ENCODE measurements at regions not wholly inside any gene's neighbourhood (a gene's known extent, or its start where the extent isn't known, plus 50 kb on each side); places are given as distances from the start of the nearest gene placed in this dataset.

DNA sequence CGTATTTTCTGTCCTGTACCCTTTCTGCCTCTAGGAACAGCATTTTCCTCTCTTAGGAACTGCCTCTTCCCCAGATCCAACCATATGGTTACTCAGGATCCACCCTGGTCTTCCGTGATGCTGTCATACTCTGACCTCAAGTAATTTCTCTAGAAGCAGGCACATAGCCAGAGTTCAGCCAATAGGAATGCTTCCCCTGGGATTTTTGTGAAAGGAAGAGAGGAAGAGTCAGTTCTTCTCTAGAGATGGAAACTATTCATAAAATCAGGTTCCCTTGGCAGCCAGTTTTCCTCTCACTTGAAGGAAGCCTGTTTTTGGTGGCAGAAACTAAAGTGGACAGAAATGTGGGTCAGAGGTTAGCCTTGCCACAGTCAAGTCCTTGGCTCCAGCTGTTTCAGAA is 400.1 kb upstream of the PCSK5 start:
- TF ChIP-seq GATA3 (IDR thresholded peaks at IDR 0.05; ENCODE audit: low read depth, low read length) (no peak), GATA2 (IDR thresholded peaks at IDR 0.05; ENCODE audit: low read depth, low read length) (no peak)

DNA sequence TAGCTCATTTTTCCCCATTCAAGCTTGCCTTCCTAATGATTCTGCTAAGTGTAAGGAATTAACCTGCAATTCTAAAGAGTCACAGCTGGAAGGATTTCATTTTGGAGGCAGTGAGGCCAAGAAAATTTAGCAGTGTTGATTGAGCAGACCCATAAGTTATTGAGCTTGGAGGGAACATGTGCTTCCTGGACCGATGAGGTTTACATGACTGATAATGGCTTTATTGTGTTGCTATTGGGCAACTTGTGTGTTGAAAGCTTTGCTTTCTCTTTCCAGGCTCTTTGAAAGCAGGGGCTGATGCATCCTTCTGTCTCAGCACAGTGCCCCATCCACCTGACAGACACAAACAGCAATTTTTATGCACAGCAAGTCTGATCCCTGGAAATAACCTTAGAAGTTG is 398.9 kb upstream of the PCSK5 start:
- no peak for TF ChIP-seq GATA2 (IDR thresholded peaks at IDR 0.05; ENCODE audit: low read depth, low read length)

DNA sequence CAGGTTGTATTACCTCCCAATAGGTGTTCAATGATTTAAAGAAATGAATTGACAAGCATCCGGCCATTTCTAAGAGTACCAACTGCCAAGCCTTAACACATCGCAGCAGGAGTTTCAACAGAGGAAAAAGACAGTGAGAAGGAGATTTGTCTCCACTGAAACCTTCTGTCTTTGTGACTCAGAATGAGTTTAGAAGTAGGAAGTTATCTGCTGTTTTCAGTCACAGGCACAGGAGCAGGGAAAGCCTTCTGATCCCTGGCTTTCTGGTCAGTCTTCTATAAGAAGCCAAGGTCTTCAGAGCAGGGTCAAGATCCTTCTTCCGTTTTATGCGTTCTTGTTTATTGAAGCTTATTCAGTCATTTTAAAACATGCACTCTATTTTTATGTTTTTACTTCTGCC is 390.7 kb upstream of the PCSK5 start:
- TF ChIP-seq GATA3 (IDR thresholded peaks at IDR 0.05; ENCODE audit: low read depth, low read length) (no peak), GATA2 (IDR thresholded peaks at IDR 0.05; ENCODE audit: low read depth, low read length) (no peak)

- no peak for TF ChIP-seq GATA2 (IDR thresholded peaks at IDR 0.05; ENCODE audit: low read depth, low read length)
These were observed 390.0 kb upstream of the PCSK5 start for GRCh38 chr9:75500479-75500878.

DNA sequence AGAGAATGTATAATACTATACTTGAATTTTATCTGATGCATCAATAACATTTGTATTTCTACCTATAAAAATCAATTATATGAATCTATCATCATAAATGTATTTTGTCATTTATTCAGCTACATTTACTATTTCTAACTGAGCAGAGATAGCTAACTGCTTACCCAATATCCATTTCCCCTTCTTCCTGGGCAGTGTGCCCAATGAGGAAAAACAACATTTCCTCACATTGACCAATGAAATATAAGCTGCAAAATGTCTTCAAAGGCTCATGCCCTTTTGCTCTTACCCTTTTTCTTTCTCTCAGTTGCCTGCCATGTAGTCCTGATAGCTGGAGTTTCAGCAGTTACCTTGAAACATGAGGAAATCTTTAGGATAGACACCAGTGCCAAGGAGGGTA is 385.8 kb upstream of the PCSK5 start:
- no peak for TF ChIP-seq GATA2 (IDR thresholded peaks at IDR 0.05; ENCODE audit: low read depth, low read length)
- no peak for TF ChIP-seq GATA3 (IDR thresholded peaks at IDR 0.05; ENCODE audit: low read depth, low read length)

DNA sequence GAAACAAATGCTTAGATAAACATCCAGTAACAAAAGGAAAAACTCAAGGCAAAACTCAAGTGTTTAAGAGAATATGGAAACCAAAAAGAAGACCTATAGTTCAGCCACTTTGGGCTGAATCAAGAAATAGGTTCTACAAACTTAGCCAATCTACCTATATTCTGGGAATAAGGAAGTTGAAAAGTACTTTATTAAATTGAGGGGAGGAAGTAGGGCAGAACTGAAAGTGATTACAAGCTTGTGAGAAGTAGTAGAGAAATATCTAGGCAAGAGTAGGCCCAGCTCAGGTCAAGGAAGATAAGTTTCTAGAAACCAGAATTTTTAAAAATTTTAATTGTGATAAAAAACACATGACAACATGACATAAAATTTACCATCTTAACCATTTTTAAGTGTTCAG is 384.8 kb upstream of the PCSK5 start:
- TF ChIP-seq GATA2 (IDR thresholded peaks at IDR 0.05; ENCODE audit: low read depth, low read length) (no peak), GATA3 (IDR thresholded peaks at IDR 0.05; ENCODE audit: low read depth, low read length) (no peak)

DNA sequence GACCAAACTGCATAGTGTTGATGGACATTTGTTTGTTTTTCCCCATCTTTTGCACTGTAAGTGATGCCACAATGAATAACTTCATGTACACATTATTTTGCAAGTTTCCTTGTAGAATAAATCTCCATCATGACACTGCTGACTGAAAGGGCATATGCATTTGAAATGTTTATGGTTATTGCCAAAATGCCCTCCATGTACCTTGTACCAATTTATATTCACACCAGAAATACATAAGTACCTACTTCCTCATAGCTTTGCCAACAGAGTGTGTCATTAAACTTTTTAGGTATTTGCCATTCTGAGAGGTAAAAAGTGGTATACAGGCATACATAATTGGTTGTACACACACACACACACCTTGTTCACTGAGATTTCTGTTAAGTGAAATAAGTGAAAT is 361.0 kb upstream of the PCSK5 start:
- TF ChIP-seq GATA3 (IDR thresholded peaks at IDR 0.05; ENCODE audit: low read depth, low read length) = no peak

DNA sequence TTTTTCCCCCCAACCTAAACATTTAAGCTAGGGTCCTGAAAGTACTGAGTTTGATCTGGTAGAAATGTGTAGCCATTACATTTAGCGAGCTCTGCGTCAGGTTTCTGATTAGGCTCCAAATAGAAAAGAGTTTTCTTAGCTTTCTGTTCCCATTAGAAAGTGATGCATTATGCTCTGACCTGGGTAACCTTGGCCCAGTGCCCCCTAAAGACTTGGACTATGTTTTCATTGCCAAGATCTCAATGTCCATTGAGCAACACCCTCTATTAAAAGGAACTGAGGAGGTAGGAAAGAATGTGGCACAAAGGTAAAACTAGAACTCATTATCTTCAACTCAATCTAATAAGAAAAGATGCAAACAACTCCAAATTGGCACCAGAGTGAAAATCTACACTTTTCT is 358.9 kb upstream of the PCSK5 start:
- TF ChIP-seq GATA2 (IDR thresholded peaks at IDR 0.05; ENCODE audit: low read depth, low read length) (no peak), GATA3 (IDR thresholded peaks at IDR 0.05; ENCODE audit: low read depth, low read length) (no peak)

DNA sequence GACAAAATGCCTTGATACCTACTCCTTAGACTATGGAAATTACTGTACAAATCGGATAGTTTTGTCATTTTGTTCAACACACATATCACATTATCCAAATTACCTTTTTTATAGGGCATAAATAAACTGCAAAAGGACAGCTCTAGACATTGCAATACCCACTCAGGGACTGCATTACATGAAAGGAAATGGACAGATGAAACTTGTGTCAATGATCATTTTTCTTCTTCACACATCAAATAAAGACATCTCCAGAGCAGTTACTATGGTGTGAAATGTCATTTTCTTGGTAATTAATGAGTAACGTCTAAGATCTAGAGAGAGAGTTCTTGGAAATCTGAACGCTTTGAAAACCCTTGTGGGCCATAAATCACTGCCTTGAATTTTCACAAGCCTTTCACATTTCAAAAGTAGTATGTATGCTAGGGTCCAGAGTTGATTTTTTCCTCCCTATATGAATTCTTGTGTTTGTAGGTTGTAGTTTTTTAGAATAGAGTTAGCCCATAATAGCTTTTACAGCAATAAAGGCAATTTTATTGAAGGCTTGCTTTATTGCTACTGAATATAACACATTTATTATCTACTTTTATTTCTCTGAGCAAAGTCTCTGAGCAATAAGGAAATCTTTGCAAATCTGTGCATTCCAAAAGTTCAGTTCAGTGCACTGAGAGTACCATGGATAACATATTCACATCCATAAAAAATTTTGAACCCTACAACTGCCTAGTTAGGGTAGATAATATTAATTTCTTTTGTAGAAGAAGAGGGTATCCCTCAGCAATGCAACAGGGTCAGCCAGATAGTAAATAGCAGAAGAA is 358.0 kb upstream of the PCSK5 start:
- TF ChIP-seq GATA2 (IDR thresholded peaks at IDR 0.05; ENCODE audit: low read depth, low read length) = no peak
- TF ChIP-seq GATA3 (IDR thresholded peaks at IDR 0.05; ENCODE audit: low read depth, low read length) = no peak

DNA sequence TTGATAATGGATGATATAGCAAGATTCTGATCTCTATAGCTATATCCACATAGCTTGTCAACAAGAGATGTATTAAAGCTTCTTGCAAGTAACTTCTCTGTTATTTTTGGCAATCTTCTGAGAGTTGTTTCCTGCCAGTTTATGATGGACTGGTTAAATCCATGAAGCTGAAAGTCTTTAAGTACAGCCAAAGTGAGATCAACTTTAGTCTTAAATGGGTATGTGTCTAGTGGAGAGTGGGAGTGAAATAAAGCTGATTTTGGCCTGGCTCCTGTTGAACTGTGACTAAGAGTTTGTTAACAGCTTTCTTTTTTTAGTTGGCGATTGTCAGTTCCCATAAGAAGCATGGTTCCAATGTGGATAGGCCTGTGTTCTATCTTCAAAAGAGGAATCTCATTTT is 350.9 kb upstream of the PCSK5 start:
- no peak for TF ChIP-seq GATA3 (IDR thresholded peaks at IDR 0.05; ENCODE audit: low read depth, low read length)
- no peak for TF ChIP-seq GATA2 (IDR thresholded peaks at IDR 0.05; ENCODE audit: low read depth, low read length)

DNA sequence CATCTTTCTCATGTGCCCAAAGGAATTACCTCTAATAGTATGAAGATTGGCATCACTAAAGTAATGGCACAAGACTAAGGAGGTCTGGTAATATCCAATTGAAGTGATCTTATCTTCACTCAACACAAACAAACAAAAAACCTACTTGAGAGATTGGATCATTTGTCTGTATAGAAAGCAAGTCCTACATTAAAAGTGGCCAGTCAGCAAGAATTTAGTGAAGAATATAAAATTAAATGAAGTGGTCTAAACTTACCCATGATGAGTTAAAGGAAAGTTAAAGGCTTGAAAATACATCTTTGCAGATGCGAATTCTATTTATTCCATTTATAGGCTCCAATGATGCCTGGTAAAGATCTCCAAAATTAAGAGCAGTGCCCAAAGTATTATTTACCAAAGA is 350.3 kb upstream of the PCSK5 start:
- TF ChIP-seq GATA3 (IDR thresholded peaks at IDR 0.05; ENCODE audit: low read depth, low read length) (no peak), GATA2 (IDR thresholded peaks at IDR 0.05; ENCODE audit: low read depth, low read length) (no peak)

- TF ChIP-seq GATA3 (IDR thresholded peaks at IDR 0.05; ENCODE audit: low read depth, low read length) (no peak), GATA2 (IDR thresholded peaks at IDR 0.05; ENCODE audit: low read depth, low read length) (no peak)
These were observed 348.7 kb upstream of the PCSK5 start for GRCh38 chr9:75541734-75542133.

DNA sequence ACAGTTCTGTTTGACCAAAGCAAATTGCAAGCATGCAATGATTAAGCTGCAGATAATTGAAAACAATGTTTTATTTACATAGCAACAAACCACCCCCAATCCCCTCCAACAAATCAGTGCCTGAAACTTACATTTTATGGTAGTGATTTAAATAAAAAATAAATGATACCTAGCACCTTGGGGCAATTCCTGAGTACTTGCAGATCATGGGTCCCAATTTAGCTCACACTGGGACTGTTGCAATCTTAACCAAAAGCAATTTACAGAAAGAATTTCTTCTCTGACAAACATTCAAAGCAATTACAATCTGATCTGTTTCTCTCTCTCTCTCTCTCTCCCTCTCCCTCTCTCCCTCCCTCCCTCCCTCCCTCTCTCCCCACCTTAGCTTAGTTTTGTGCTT is 345.7 kb upstream of the PCSK5 start:
- TF ChIP-seq GATA3 (IDR thresholded peaks at IDR 0.05; ENCODE audit: low read depth, low read length) (no peak), GATA2 (IDR thresholded peaks at IDR 0.05; ENCODE audit: low read depth, low read length) (no peak)

DNA sequence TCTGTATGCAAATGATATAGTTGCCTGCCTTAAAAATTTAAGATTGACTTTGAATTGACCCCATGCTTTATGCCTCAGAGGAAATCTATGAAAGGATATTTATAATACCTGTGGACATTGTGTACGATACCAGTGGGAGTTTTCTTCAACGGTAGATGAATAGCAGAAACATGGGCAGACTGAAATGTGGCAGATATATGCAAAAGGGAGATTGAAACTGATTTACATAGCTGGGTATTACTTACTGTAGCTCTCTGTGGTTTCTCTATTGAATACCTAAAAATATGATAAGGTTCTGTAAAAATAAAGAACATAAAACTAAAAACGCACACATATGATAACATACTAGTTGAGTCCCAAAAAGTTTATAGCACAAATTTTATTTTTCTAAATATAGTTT is 345.2 kb upstream of the PCSK5 start:
- TF ChIP-seq GATA2 (IDR thresholded peaks at IDR 0.05; ENCODE audit: low read depth, low read length) = no peak
- no peak for TF ChIP-seq GATA3 (IDR thresholded peaks at IDR 0.05; ENCODE audit: low read depth, low read length)

DNA sequence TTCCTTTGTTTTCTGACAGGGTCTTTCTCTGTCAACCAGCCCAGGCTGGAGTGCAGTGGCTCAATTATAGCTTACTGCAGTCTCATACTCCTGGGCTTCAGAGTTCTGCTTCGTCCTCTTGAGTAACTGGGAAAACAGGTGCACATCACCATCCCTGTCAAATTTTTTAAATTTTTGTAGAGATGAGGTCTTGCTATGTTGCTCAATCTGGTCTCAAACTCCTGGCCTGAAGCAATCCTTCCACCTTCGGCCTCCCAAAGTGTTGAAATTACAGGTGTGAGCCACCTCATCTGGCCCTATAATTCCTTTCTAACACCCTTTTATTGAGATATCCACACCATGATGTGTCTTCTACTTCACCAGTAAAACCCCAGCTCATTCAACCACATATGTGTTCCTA is 341.6 kb upstream of the PCSK5 start:
- TF ChIP-seq GATA2 (IDR thresholded peaks at IDR 0.05; ENCODE audit: low read depth, low read length) = no peak
- TF ChIP-seq GATA3 (IDR thresholded peaks at IDR 0.05; ENCODE audit: low read depth, low read length) = no peak

DNA sequence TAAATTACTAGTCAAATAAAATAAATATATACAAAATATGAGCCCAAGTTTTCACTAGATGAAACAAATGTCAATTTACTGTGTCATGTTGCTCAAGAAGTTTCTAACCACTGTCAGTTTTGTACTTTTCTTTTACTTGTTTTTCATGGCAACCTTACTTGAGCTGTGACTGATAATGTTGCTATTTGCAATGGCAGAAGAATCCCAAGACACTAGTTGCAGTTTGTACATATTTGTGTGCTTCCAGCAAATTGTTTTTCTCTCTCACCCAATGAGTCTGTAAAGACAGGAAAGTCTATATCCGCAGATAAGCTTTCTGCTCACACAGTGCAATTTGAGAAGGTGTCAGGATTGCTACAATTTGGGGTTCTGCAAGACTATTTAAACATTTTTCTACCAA is 338.6 kb upstream of the PCSK5 start:
- TF ChIP-seq GATA3 (IDR thresholded peaks at IDR 0.05; ENCODE audit: low read depth, low read length) = no peak
- no peak for TF ChIP-seq GATA2 (IDR thresholded peaks at IDR 0.05; ENCODE audit: low read depth, low read length)

Data from SH-SY5Y (cell line).